Adrenal gland (tissue), 9 donors: ENCODE measurements at regions not wholly inside any gene's neighbourhood (a gene's known extent, or its start where the extent isn't known, plus 50 kb on each side); places are given as distances from the start of the nearest gene placed in this dataset.

Experiments
- DNase-seq, 7 donors: peaks; one replicate each; pipeline ENCODE4 v3.0.0-alpha.2; 2019 to 2020
- H3K27ac ChIP-seq, 5 donors: fragments of 200-600 bp; sonication (generic) in 4 of 5; 1 replicate in 3 of 5; 2 replicates in 2 of 5; pipeline versions ENCODE4 v1.5.1 to v1.8.0; 2016 to 2020; ENCODE audit warnings: mild to moderate bottlenecking in 1 of 5
- H3K27me3 ChIP-seq: fragments of 200-600 bp; 2 replicates; pipeline ENCODE4 v1.8.0; 2021
- H3K36me3 ChIP-seq, 2 donors: fragments of 200-600 bp; replicated peaks in 1 of 2; 1 replicate in 1 of 2; 2 replicates in 1 of 2; pipeline versions ENCODE4 v1.5.1 to v1.8.0; 2018 to 2022
- H3K4me1 ChIP-seq, 2 donors: fragments of 200-600 bp; replicated peaks in 1 of 2; 1 replicate in 1 of 2; 2 replicates in 1 of 2; pipeline versions ENCODE4 v1.5.1 to v1.8.0; 2018 to 2021
- H3K4me3 ChIP-seq, 4 donors: fragments of 200-600 bp; sonication (generic) in 3 of 4; one replicate each; pipeline ENCODE4 v1.5.1; 2016 to 2018
- H3K9me3 ChIP-seq, 3 donors: fragments of 200-600 bp; sonication (generic) in 1 of 3; replicated peaks in 1 of 3; 1 replicate in 2 of 3; 2 replicates in 1 of 3; pipeline versions ENCODE4 v1.5.1 to v1.8.0; 2016 to 2021
- POLR2A ChIP-seq, 2 donors: fragments of 450-650 bp; IDR thresholded peaks; one replicate each; pipeline ENCODE4 v1.6.1; 2017; ENCODE audit warnings: antibody characterized with exemption in 2 of 2, mild to moderate bottlenecking in 2 of 2, moderate library complexity in 1 of 2
- WGBS, 4 donors: extraction: QIAGEN DNeasy Blood & Tissue Kit in 2 of 4; methylation state at CpG; one replicate each; pipeline versions ENCODE4 v1.1.5 to v1.1.7; 2013 to 2017; 5-methylcytosine and 5-hydroxymethylcytosine counted together
- intact Hi-C, 2 donors: fragments of 100-400 bp; cut with DNase I; formaldehyde crosslinking; loops; one replicate each; pipeline versions ENCODE4 v1.14.1 to v1.15.0; 2022 to 2023
- TF ChIP-seq, protein P1 (sequence below), 6 experiments: fragments of 450-650 bp in 4 of 6; fragments of 200-600 bp in 2 of 6; sonication (generic) in 1 of 6; IDR thresholded peaks; 1 replicate in 5 of 6; 2 replicates in 1 of 6; pipeline versions ENCODE4 v1.5.1 to v1.8.0; 2016 to 2021; ENCODE audit warnings: antibody characterized with exemption in 6 of 6, mild to moderate bottlenecking in 2 of 6, moderate library complexity in 1 of 6
- donor health status: healthy with polysubstance abuse.
- donor health status: Bipolar disorder and iron deficiency.
- donor health status: DM: yes; HTN: yes; CAD: no.
- donor health status: DM: no; HTN: no; CAD: no.
- donor health status: DM: no; HTN: no; CAD: no.

DNA sequence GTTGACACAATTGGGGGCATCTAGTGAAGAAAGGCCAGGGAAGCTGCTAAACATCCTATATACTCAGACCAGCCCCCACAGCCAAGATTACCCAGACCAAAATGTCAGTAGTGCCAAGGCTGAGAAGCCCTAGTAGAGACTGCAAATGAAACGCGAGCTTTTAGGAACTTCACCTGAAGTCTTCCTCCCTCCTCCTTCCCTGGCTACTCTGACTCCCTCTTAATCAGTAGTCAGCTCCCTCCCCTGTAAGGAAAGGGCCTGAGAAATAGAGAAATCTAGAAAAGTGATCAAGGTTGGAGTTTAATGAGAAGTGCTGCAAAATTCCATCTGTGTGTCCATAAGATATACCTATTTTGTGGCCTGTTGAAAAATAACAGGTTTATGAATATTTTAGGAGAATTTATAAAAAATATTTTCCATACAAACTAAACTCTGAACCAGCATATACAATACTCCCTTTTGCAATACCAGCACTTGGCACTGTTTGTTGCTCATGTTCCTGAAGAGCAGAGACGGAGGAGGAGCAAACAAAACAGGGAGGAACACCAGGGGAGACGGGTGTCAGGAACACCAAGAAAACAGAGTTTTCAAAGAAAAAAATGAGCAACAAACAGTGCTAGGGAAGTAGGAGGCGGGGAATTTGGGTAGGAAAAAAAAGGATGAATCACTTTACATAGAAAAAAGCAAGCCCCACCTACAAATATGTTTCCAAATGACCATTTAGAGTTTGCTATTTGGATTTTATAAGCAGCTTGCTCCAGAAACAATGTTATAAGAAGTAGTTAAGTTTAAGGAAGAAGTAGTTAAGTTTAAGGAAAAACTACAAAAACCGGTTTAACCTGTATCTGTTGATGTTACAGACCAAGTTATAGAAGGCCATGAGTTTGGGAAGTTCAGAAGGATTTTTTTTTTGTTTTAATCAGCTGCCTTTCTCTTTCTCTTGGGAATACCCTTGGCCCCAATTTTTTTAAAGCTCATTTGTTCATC is 282.1 kb upstream of the GRIP1 start:
- intact Hi-C loops, result no loop called here
- DNase-seq, result no peak
- Histone ChIP-seq H3K27me3 (no peaks in the 10 kb centered on the region), H3K27ac (no peak overlapping the region), H3K4me1 (no peaks in the 10 kb centered on the region), H3K36me3 (no peaks in the 10 kb centered on the region), H3K4me3 (no peak overlapping the region), H3K9me3 (no peaks in the 10 kb centered on the region)
- no peak for TF ChIP-seq POLR2A (IDR thresholded peaks at IDR 0.05)
- TF ChIP-seq, protein P1, sequence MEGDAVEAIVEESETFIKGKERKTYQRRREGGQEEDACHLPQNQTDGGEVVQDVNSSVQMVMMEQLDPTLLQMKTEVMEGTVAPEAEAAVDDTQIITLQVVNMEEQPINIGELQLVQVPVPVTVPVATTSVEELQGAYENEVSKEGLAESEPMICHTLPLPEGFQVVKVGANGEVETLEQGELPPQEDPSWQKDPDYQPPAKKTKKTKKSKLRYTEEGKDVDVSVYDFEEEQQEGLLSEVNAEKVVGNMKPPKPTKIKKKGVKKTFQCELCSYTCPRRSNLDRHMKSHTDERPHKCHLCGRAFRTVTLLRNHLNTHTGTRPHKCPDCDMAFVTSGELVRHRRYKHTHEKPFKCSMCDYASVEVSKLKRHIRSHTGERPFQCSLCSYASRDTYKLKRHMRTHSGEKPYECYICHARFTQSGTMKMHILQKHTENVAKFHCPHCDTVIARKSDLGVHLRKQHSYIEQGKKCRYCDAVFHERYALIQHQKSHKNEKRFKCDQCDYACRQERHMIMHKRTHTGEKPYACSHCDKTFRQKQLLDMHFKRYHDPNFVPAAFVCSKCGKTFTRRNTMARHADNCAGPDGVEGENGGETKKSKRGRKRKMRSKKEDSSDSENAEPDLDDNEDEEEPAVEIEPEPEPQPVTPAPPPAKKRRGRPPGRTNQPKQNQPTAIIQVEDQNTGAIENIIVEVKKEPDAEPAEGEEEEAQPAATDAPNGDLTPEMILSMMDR (IDR thresholded peaks at IDR 0.05), result no peak
- 69 to 80% (median 75%) methylated on average over 6 of the region's 6 CpGs for WGBS, 4 donors

- no peak for DNase-seq
- H3K36me3 ChIP-seq, result no peaks in the 10 kb centered on the region
- no peaks in the 10 kb centered on the region for H3K9me3 ChIP-seq
- intact Hi-C loops, result no loop called here
- no peak overlapping the region for H3K4me3 ChIP-seq
- TF ChIP-seq POLR2A (IDR thresholded peaks at IDR 0.05), result no peak
- TF ChIP-seq, protein P1 (IDR thresholded peaks at IDR 0.05), result no peak
- H3K27ac ChIP-seq, result no peak overlapping the region
- WGBS, 4 donors, result 75 to 85% (median 81%) methylated on average over 9 of the region's 9 CpGs
- H3K4me1 ChIP-seq, result no peaks in the 10 kb centered on the region
- no peaks in the 10 kb centered on the region for H3K27me3 ChIP-seq
Observed at GRCh38 chr12:66962290-66962689, 283.4 kb upstream of the GRIP1 start.

DNA sequence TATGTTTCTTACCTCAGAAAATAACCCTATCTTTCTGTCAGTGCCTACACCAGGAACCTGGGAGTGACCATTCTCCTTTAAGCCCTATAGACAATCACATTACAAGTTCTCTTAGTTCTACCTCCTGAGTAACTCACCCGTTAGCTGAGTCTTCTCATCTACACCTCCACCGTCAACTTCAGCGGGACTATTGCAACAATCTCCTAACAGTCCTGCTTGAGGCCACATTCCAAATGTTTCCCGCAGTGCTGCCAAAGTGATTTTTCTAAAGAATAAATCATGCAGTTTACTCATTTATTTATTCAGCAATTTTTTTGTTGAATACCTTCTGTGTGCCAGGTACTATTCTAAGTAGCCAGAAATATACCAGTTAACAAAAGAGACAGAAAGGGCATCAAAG is 285.0 kb upstream of the GRIP1 start:
- Histone ChIP-seq H3K4me3 (no peak overlapping the region), H3K27ac (no peak overlapping the region), H3K4me1 (no peaks in the 10 kb centered on the region), H3K36me3 (no peaks in the 10 kb centered on the region), H3K9me3 (no peaks in the 10 kb centered on the region), H3K27me3 (no peaks in the 10 kb centered on the region)
- TF ChIP-seq POLR2A (IDR thresholded peaks at IDR 0.05), result no peak
- TF ChIP-seq, protein P1 (IDR thresholded peaks at IDR 0.05), result no peak
- no peak for DNase-seq
- intact Hi-C loops, result no loop called here
- 91 to 95% (median 92%) methylated on average over 4 of the region's 4 CpGs for WGBS, 4 donors

DNA sequence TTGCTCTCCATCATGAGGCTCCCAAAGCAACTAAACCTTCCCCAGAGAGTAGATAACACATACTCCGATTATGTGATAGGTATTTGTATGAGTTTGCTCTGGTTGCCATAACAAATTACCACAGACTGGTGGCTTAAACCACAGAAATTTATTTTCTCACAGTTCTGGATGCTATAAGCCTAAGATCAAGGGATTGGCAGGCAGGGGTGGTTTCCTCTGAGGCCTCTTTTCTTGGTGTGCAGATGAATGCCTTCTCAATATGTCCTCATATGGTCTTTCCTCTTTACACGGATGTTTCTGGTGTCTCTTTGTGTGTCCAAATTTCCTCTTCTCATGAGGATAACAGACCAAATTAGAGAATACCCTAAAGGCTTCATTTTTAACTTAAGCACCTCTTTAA is 285.8 kb upstream of the GRIP1 start:
- Histone ChIP-seq H3K36me3 (no peaks in the 10 kb centered on the region), H3K9me3 (no peaks in the 10 kb centered on the region), H3K27ac (no peak overlapping the region), H3K27me3 (no peaks in the 10 kb centered on the region), H3K4me3 (no peak overlapping the region), H3K4me1 (no peaks in the 10 kb centered on the region)
- intact Hi-C loops, result no loop called here
- TF ChIP-seq POLR2A (IDR thresholded peaks at IDR 0.05), result no peak
- TF ChIP-seq, protein P1 (IDR thresholded peaks at IDR 0.05), result no peak
- WGBS, 4 donors, result 59 to 72% (median 61%) methylated on average over 2 of the region's 2 CpGs
- DNase-seq, result no peak
